OCI-LY1 (cell line): ENCODE measurements at regions not wholly inside any gene's neighbourhood (a gene's known extent, or its start where the extent isn't known, plus 50 kb on each side); places are given as distances from the start of the nearest gene placed in this dataset.

Experiments used
- H2AFZ ChIP-seq: fragments of 200-600 bp; sonication (generic), shearing (Covaris generic); 2 replicates; pipeline ENCODE4 v1.6.0; 2014; ENCODE audit warnings: antibody characterized with exemption, mild to moderate bottlenecking, low read length
- H3F3A ChIP-seq: fragments of 200-600 bp; sonication (generic), shearing (Covaris generic); 2 replicates; pipeline ENCODE4 v1.6.0; 2014; ENCODE audit warnings: mild to moderate bottlenecking, antibody characterized with exemption, low read length, moderate library complexity; ENCODE audit not compliant: insufficient read depth
- H3K27ac ChIP-seq: fragments of 200-600 bp; sonication (generic); 2 replicates; pipeline ENCODE4 v1.5.1; 2014; ENCODE audit warnings: low read length, mixed run types, mild to moderate bottlenecking, low read depth; ENCODE audit not compliant: poor library complexity, severe bottlenecking
- H3K27me3 ChIP-seq: fragments of 200-600 bp; sonication (generic); 2 replicates; pipeline ENCODE4 v1.6.0; 2014; ENCODE audit warnings: antibody characterized with exemption, mild to moderate bottlenecking, low read length, moderate library complexity; ENCODE audit not compliant: insufficient read depth
- H3K36me3 ChIP-seq: fragments of 200-600 bp; sonication (generic); 2 replicates; pipeline ENCODE4 v1.6.1; 2014; ENCODE audit warnings: mild to moderate bottlenecking, antibody characterized with exemption, low read length, moderate library complexity, mixed read lengths; ENCODE audit not compliant: insufficient read depth
- H3K4me1 ChIP-seq: fragments of 200-600 bp; sonication (generic); 2 replicates; pipeline ENCODE4 v1.5.1; 2014; ENCODE audit warnings: mild to moderate bottlenecking, low read length, moderate library complexity; ENCODE audit not compliant: insufficient read depth, severe bottlenecking
- H3K4me2 ChIP-seq: fragments of 200-600 bp; sonication (generic), shearing (Covaris generic); 2 replicates; pipeline ENCODE4 v1.6.1; 2014; ENCODE audit warnings: low read length
- H3K4me3 ChIP-seq: fragments of 200-600 bp; sonication (generic); 2 replicates; pipeline ENCODE4 v1.5.1; 2014; ENCODE audit warnings: low read length, low read depth, mild to moderate bottlenecking, mixed read lengths; ENCODE audit not compliant: poor library complexity, severe bottlenecking
- H3K79me2 ChIP-seq: fragments of 200-600 bp; shearing (Covaris generic); 2 replicates; pipeline ENCODE4 v1.6.1; 2016; ENCODE audit warnings: mixed run types, low read length, mixed read lengths; ENCODE audit not compliant: insufficient read depth
- H3K9ac ChIP-seq: fragments of 200-600 bp; sonication (generic), shearing (Covaris generic); 2 replicates; pipeline ENCODE4 v1.6.1; 2014; ENCODE audit warnings: mild to moderate bottlenecking, low read length, mixed read lengths
- H3K9me2 ChIP-seq: fragments of 200-600 bp; sonication (generic), shearing (Covaris generic); 2 replicates; pipeline ENCODE4 v1.6.1; 2014; ENCODE audit warnings: low read depth, mild to moderate bottlenecking, low read length, mixed read lengths
- H3K9me3 ChIP-seq: fragments of 200-600 bp; shearing (Covaris generic); 2 replicates; pipeline ENCODE4 v1.6.1; 2014; ENCODE audit warnings: low read length, mixed read lengths
- H4K20me1 ChIP-seq: fragments of 200-600 bp; sonication (generic), shearing (Covaris generic); 2 replicates; pipeline ENCODE4 v1.6.0; 2016; ENCODE audit warnings: mild to moderate bottlenecking, low read length; ENCODE audit not compliant: insufficient read depth
- EZH2 ChIP-seq: fragments of 200-600 bp; sonication (generic), shearing (Covaris generic); IDR thresholded peaks from 2 replicates; pipeline ENCODE4 v1.8.0; 2017; ENCODE audit warnings: borderline replicate concordance, mixed run types, mild to moderate bottlenecking, antibody characterized with exemption, low read length, moderate library complexity, mixed read lengths
- TF ChIP-seq, protein P1 (sequence below): fragments of 200-600 bp; sonication (generic), shearing (Covaris generic); IDR thresholded peaks from 2 replicates; pipeline ENCODE4 v1.5.1; 2017; ENCODE audit warnings: mild to moderate bottlenecking, antibody characterized with exemption, low read length, moderate library complexity, mixed read lengths

DNA sequence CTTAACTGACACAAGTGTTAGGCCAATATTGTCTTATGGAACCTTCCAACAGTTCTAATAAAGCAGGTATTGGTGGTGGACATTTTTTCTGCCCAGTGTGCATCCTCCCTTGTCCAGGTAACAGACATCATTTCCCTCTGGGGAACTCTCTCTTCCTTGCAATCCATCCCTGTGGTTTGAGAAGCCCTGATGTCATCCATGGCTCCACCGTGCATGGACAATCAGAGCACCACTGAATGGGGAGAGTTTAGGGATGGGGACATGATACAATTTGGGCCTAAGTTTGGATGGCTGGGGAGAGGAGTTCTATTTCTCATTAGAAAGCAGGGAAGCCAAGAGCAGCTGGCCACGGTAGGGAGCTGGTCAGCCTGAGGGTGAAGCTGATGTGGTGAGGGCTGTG is 60.2 kb upstream of the ZFP64 start:
- Histone ChIP-seq H3K79me2 (no peaks in the 10 kb centered on the region), H3K9ac (no peak overlapping the region), H4K20me1 (no peaks in the 10 kb centered on the region), H3K4me3 (no peak overlapping the region), H3K27me3 (no peaks in the 10 kb centered on the region; the same call in 1 of the 2 replicates), H3K9me2 (no peaks in the 10 kb centered on the region), H3K36me3 (no peaks in the 10 kb centered on the region), H3K9me3 (no peaks in the 10 kb centered on the region), H2AFZ (no peak overlapping the region), H3K4me1 (no peaks in the 10 kb centered on the region), H3K27ac (no peak overlapping the region), H3K4me2 (no peak overlapping the region), H3F3A (no peaks in the 10 kb centered on the region)
- no peak for TF ChIP-seq EZH2
- TF ChIP-seq, protein P1, sequence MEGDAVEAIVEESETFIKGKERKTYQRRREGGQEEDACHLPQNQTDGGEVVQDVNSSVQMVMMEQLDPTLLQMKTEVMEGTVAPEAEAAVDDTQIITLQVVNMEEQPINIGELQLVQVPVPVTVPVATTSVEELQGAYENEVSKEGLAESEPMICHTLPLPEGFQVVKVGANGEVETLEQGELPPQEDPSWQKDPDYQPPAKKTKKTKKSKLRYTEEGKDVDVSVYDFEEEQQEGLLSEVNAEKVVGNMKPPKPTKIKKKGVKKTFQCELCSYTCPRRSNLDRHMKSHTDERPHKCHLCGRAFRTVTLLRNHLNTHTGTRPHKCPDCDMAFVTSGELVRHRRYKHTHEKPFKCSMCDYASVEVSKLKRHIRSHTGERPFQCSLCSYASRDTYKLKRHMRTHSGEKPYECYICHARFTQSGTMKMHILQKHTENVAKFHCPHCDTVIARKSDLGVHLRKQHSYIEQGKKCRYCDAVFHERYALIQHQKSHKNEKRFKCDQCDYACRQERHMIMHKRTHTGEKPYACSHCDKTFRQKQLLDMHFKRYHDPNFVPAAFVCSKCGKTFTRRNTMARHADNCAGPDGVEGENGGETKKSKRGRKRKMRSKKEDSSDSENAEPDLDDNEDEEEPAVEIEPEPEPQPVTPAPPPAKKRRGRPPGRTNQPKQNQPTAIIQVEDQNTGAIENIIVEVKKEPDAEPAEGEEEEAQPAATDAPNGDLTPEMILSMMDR = no peak

- TF ChIP-seq EZH2 = no peak
- TF ChIP-seq, protein P1 = no peak
- no peak overlapping the region for H3K27ac ChIP-seq
- no peaks in the 10 kb centered on the region; the same call in 1 of the 2 replicates for H3K27me3 ChIP-seq
These were observed 59.6 kb upstream of the ZFP64 start for GRCh38 chr20:52251136-52251700.

DNA sequence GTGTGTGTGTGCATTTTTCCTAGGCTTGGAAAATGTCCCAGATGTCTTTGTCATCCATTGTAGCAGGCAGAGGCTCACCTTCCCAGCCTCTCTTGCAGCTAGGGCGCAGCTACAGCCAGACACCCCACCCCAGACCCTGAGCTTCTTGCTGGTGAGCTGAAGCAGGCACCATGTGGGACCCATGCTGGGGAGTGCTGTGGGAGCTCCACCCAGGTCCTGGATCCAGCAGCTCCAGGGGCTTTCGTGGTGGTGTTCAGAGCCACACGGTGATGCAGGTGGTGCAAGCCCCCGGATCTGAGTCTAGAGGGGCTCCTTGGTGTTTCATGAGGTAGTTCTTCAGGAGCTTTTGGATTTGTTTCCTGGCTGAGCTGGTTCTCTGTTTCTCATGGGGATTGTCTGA is 56.0 kb upstream of the ZFP64 start:
- no peaks in the 10 kb centered on the region for H3K36me3 ChIP-seq

More at GRCh38 chr20:52251136-52251700, 59.6 kb upstream of the ZFP64 start:
- Histone ChIP-seq H3K9me3 (no peaks in the 10 kb centered on the region), H2AFZ (no peak overlapping the region), H3K79me2 (no peaks in the 10 kb centered on the region), H4K20me1 (no peaks in the 10 kb centered on the region), H3K4me3 (no peak overlapping the region), H3F3A (no peaks in the 10 kb centered on the region), H3K4me1 (no peaks in the 10 kb centered on the region), H3K36me3 (no peaks in the 10 kb centered on the region), H3K9ac (no peak overlapping the region), H3K9me2 (no peaks in the 10 kb centered on the region), H3K4me2 (no peak overlapping the region)

More for the DNA sequence above, 56.0 kb upstream of the ZFP64 start:
- no peaks in the 10 kb centered on the region for H3K4me1 ChIP-seq
- TF ChIP-seq, protein P1 = no peak
- TF ChIP-seq EZH2 = no peak
- no peaks in the 10 kb centered on the region for H3K79me2 ChIP-seq
- no peak overlapping the region for H3K27ac ChIP-seq
- no peak overlapping the region for H3K9ac ChIP-seq
- H2AFZ ChIP-seq = no peak overlapping the region
- H3F3A ChIP-seq = no peaks in the 10 kb centered on the region
- no peak overlapping the region for H3K4me3 ChIP-seq
- H3K4me2 ChIP-seq = no peak overlapping the region
- no peaks in the 10 kb centered on the region for H3K9me3 ChIP-seq
- no peaks in the 10 kb centered on the region for H4K20me1 ChIP-seq
- no peaks in the 10 kb centered on the region for H3K9me2 ChIP-seq
- H3K27me3 ChIP-seq = no peaks in the 10 kb centered on the region
